C1 segment of cervical spinal cord (tissue), 14 donors: ENCODE measurements at regions not wholly inside any gene's neighbourhood (a gene's known extent, or its start where the extent isn't known, plus 50 kb on each side); places are given as distances from the start of the nearest gene placed in this dataset.
A peak's percentile ranks its signal among the peaks of the same experiment; 100 is the strongest.
"Not testable (repeated sequence)": the region's sequence is repeated elsewhere in the genome, so short reads cannot be mapped to it uniquely, and the experiment has no call there.

ENCODE experiments used
- DNase-seq, 14 donors: peaks; one replicate each; lab custom pipeline; 2025; lab: John Stamatoyannopoulos, UW

GRCh38 chr21:31459457-31459856 lies 115.4 kb upstream of the TIAM1 start:
- peak in 2 of 14 donors; percentile 9 to 15 for DNase-seq

DNA sequence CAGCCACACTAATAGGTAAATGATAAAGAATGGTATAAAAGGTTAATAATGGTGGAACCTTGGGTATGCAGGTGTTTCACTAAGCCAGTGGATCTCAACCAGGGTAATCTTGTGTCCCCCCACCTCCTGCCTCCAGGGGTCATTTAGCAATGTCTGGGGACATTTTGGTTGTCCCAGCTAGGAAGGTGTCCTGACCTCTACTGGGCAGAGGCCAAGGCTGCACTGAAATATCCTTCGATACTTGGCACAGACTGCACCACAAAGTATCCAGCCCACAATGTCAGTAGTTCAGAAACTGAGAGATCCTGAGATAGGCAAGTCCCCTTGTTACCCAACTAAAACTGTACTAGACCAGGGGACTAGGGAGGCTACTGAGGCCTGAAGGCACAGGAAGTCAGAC lies 113.6 kb upstream of the TIAM1 start:
- peak in 1 of 14 donors; percentile 4 for DNase-seq

GRCh38 chr21:31456201-31456600 lies 112.1 kb upstream of the TIAM1 start:
- DNase-seq: peak in 3 of 14 donors; percentile 20 to 94 (median 31)

DNA sequence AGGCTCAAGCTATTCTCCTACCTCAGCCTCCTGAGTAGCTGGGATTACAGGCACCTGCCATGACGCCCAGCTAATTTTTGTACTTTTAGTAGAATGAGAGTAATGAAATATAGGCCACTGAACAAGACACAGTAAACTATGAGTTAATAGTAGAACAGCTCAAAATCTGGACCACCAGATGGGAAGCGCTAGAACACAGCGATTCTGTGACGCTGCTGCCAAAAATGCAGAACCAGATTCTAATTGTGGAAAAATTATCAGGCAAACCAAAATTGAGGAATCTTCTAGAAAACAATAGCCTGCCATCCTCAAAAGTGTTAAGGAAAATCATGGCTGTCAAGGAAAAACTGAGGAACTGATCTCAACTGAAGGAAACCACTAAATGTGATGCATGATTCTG lies 111.4 kb upstream of the TIAM1 start:
- peak in 1 of 14 donors; percentile 90 for DNase-seq

- peak in 1 of 14 donors; percentile 53 for DNase-seq
Observed at GRCh38 chr21:31450980-31451379, 106.9 kb upstream of the TIAM1 start.

DNA sequence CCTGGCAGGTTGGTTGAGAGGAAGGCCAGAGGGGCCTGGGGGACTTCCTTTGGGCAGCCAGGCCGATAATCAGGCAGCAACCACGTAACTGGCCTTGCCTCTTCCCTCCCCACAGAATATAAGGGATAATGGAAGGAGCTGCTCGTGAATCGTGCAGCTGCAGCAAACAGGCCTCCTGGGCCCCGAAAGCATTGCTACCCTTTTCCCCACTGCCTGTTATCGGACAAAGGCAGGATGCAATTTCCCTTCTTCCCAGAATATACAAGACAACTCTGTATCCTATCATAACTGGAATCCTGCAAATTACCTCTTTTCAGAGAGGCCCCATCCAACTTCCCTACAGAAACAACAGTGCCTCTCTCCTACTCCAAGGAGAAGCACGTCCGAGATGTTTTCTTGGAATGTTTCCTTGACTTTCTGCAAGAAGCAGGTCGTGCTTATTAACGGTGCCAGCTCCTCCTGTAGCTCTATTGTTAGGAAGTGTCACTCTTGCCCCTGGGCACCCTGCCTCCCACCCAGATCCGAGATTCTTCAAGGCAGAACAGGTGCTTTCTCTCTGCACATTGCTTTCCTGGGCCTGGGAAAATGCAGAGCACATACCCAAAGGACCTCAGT lies 106.0 kb upstream of the TIAM1 start:
- peak in 1 of 14 donors; percentile 13 for DNase-seq

- no peak for DNase-seq
Observed at GRCh38 chr21:31448496-31448895, 104.4 kb upstream of the TIAM1 start.

DNA sequence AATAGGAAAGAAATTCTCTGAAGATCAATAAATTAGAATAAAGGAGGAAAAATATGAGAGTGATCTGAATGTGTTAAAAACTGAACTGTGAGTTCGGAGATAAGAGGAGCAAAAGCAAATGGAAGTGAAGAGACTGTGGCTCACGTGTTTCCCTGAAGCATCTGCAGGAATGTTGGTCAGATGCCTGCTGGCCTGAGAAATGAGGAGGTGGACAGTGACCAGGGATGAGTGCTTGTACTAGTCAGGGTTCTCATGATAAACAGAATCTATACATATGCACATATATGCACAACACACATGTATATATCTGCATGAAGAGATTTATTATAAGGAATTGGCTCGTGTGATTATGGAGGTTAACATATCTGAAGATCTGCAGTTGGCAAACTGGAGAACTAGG lies 103.4 kb upstream of the TIAM1 start:
- DNase-seq: no peak

DNA sequence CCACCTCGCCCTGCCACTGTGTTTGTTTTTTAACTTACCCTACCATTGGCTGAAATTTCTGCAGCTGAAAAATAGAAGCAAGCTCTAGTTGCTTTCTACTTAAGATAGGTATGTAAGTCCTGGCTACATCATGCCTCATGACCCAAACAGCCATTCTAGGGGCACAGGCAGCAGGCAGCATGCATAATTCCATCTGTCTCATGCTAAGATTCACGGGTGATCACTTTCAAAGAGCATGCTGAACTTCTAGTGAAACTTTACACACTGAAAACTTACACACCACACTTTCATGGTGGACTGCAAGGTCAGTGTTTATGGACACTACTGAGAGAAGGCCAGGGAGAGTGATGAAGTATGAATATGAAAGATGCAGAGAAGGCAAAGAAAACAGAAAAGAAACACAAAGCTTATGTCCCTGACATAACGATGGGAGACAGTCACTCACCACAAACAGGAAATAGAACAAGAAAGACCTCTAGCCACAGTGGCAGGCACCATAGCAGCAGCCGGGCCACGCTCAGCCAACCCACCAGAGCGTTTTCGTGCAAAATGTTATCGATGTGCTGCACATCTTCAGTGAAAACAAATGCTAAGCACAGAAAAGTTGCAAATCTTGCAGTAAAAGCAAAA lies 102.3 kb upstream of the TIAM1 start:
- DNase-seq: peak in 1 of 14 donors; percentile 4

DNA sequence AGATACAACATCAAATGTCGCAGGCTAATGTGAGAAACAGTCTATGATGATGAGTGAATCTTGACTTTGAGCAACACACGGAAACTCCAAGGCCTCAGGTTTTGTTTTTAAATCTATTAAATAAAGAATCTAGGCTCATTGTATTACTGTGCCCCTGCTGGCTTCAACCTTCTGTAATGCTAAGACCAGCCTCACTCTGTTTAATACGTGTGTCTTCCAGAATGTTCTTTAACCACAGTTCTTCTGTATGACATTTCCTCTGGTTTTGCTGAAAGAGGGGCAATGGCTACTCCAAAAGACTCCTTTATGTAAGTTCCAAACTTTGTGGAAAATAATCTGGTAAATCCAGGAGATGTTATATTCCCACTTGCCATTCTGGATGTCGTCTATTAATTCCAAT lies 101.1 kb upstream of the TIAM1 start:
- DNase-seq: no peak

- peak in 1 of 14 donors; percentile 5 for DNase-seq
Observed at GRCh38 chr21:31443736-31444521, 99.9 kb upstream of the TIAM1 start.

DNA sequence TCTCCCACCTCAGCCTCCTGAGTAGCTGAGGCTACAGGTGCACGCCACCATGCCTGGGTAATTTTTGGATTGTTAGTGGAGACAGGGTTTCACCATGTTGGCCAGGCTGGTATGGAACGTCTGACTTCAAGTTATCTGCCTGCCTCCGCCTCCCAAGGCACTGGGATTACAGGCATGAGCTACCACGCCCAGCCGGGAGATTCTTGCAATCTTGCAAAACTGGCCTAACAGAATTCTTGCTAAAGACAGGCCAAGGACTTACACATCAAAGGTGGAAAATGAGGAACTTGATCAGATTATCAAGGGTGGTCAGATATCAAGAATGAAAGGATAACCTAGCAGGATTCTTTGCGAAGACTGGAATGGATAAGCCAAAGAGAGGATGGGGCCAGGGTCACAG lies 98.3 kb upstream of the TIAM1 start:
- DNase-seq: no peak

DNA sequence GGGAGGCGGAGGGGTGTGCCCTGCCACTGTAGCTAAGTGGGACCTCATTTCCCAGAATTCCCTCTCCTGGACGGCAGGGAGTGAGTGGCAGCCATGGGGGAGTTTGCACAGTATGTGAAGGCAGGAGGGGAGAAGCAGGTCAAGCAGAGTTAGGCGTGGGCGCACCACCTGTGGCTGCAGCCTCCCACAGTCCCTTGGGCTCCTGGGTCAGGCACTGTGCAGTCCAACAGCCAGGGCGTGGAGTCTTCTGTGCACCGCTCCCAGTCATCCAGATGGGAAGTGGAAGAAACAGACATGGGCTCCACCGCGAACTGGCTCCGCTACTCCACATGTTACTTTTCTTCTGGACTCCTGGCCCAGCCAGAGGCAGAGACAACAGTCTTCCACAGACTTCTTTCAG lies 85.4 kb upstream of the TIAM1 start:
- DNase-seq: no peak

DNA sequence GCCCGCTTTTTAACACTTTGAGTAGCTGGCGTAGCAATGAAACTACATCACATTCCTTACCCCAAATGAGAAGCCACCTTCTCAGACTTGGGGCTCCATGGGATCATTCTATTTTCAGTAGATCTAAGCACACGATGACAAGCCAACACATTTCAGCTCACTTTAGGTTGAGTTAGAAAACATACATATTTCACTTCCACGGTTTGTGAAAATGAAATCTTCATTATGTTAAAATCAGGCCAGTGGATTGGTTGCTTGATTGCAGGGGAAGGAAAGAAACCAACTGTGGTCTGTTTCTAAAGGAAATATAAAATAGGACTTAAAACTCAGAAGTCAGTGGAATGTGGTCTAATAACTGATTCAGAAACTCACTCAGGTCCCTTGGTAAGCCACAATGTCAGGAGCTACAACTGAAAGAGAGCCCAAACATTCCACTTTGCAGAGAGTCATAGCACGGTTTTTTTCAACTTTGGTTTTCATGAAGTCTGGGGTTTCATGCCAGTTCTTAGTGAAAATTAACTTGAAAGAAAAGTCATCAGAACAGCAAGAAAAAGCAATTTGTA lies 82.3 kb upstream of the TIAM1 start:
- DNase-seq: no peak

DNA sequence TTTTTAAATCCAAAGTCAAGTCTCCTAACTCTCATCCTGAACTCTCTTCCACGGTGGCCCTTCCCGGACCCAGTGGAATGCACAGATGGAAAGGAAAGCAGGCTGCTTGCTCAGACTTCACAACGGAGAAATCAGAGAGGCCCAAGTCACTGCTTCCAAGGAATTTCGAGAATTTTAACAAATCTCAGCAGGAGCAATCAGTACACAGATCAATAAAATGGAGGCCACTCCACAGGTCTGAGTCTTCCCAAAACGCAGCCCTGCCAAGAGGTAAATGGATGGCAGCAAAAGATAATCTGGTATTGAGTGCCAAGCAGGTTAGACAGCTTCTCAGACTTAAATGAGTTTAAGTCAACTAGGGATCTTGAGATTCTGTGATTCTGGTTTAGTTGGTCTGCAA lies 81.1 kb upstream of the TIAM1 start:
- DNase-seq: no peak

- no peak for DNase-seq
Observed at GRCh38 chr21:31424058-31424457, 80.0 kb upstream of the TIAM1 start.

DNA sequence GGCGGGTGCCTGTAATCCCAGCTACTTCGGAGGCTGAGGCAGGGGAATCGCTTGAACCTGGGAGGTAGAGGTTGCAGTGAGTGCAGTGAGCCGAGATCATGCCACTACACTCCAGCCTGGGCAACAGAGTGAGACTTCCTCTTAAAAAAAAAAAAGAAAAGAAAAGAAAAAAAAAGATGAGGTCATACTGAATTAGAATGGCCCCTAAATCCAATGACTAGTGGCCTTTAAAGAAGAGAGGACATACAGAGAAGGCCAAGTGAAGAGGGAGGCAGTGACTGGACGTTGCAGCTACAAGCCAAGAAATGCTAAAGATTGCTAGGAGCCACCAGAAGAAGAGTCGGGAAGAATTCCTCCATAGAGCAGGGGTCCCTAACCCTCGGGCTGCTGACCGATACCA lies 76.9 kb upstream of the TIAM1 start:
- DNase-seq: no peak

DNA sequence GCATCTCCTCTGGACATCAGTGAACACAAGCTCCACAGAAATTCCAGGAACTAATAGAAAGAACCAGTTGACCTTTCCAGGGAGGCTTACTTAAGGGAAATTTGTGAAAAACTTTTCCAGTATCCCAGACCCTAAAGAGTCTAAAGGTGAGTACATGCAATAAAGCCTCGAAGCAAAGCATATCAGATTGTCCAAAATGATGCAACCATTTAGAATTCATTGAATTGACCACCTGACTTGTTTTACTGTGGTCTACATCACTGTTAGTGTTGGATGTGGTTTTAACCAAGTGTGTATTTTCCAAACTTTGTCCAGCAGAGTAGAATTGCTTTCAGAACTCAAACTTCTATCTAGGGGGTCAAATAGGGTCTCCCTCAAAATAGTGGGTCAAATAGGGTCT lies 76.3 kb upstream of the TIAM1 start:
- DNase-seq: no peak

GRCh38 chr21:31418377-31419001 lies 74.4 kb upstream of the TIAM1 start:
- DNase-seq: no peak

GRCh38 chr21:31417214-31417613 lies 73.2 kb upstream of the TIAM1 start:
- not testable (repeated sequence) for DNase-seq

DNA sequence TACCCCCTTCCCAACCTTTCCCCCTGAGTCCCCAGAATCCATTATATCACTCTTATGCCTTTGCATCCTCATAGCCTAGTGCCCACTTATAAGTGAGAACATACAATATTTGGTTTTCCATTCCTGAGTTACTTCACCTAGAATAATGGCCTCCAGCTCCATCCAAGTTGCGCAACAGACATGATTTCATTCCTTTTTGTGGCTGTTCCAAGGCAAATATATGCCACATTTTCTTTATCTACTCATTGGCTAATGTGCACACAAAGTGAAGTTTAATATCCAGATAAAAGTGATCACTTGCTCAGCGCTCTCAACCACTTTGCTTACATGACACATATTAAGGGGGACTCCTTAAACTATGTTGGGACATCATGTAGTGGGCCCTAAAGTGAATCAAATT lies 72.4 kb upstream of the TIAM1 start:
- no peak for DNase-seq
